Kidney capillary endothelial cell (primary cell): ENCODE measurements at regions not wholly inside any gene's neighbourhood (a gene's known extent, or its start where the extent isn't known, plus 50 kb on each side); places are given as distances from the start of the nearest gene placed in this dataset.
"Not testable (repeated sequence)": the region's sequence is repeated elsewhere in the genome, so short reads cannot be mapped to it uniquely, and the experiment has no call there.

ENCODE experiments used
- DNase-seq: peaks from one replicate; pipeline ENCODE4 v3.0.0-alpha.2; 2018; ENCODE audit warnings: low spot score

GRCh38 chrX:40788698-40789097, 53.4 kb upstream of the MED14 start:
- DNase-seq, result not testable (repeated sequence)

- DNase-seq, result no peak
These were observed 57.1 kb upstream of the MED14 start for GRCh38 chrX:40792433-40792832.

- DNase-seq, result not testable (repeated sequence)
These were observed 59.4 kb upstream of the MED14 start for GRCh38 chrX:40794829-40795130.

- not testable (repeated sequence) for DNase-seq
These were observed 64.4 kb upstream of the MED14 start for GRCh38 chrX:40799745-40800144.

- no peak for DNase-seq
These were observed 70.1 kb upstream of the MED14 start for GRCh38 chrX:40805404-40805803.

- no peak for DNase-seq
These were observed 71.3 kb upstream of the MED14 start for GRCh38 chrX:40806513-40807220.

- no peak for DNase-seq
These were observed 72.0 kb upstream of the MED14 start for GRCh38 chrX:40807384-40807783.

- DNase-seq, result no peak
These were observed 72.9 kb upstream of the MED14 start for GRCh38 chrX:40808203-40808602.

- DNase-seq, result no peak
These were observed 73.9 kb upstream of the MED14 start for GRCh38 chrX:40809210-40809609.

- not testable (repeated sequence) for DNase-seq
These were observed 79.7 kb upstream of the MED14 start for GRCh38 chrX:40815045-40815444.

GRCh38 chrX:40816906-40817305, 81.6 kb upstream of the MED14 start:
- DNase-seq, result no peak

- DNase-seq, result no peak
These were observed 82.9 kb upstream of the MED14 start for GRCh38 chrX:40818236-40818635.

GRCh38 chrX:40821780-40822179, 86.4 kb upstream of the MED14 start:
- DNase-seq, result no peak

- DNase-seq, result no peak
These were observed 92.0 kb upstream of the MED14 start for GRCh38 chrX:40827331-40827730.

- DNase-seq, result no peak
These were observed 96.4 kb upstream of the MED14 start for GRCh38 chrX:40831750-40832149.

- DNase-seq, result no peak
These were observed 97.4 kb upstream of the MED14 start for GRCh38 chrX:40832723-40833122.

GRCh38 chrX:40834225-40834624, 98.9 kb upstream of the MED14 start:
- DNase-seq, result no peak

GRCh38 chrX:40835526-40835925, 100.2 kb upstream of the MED14 start:
- no peak for DNase-seq

GRCh38 chrX:40843643-40844042, 108.3 kb upstream of the MED14 start:
- DNase-seq, result no peak

- no peak for DNase-seq
These were observed 109.1 kb upstream of the MED14 start for GRCh38 chrX:40844471-40844870.

GRCh38 chrX:40845331-40845911, 110.1 kb upstream of the MED14 start:
- no peak for DNase-seq

- DNase-seq, result no peak
These were observed 114.8 kb upstream of the MED14 start for GRCh38 chrX:40849906-40850823.

- no peak for DNase-seq
These were observed 117.2 kb upstream of the MED14 start for GRCh38 chrX:40852586-40852985.
